ENCODE measurements at regions not wholly inside any gene's neighbourhood (a gene's known extent, or its start where the extent isn't known, plus 50 kb on each side); places are given as distances from the start of the nearest gene placed in this dataset.

- no peaks in the 10 kb centered on the region for H3K9me2 ChIP-seq (ENCODE audit: insufficient read depth)
- CTCF ChIA-PET: interaction anchor here (1.1 kb wide), 1 partner anchor 73 kb away, joined by 3 read pairs; no protein-coding TSS in a partner anchor
- DNase-seq (ENCODE audit: low read depth, low spot score) (no peak), ATAC-seq (no peak)
- H2AFZ ChIP-seq (ENCODE audit: low read depth, low read length, poor library complexity, severe bottlenecking): no peak overlapping the region
- 0 out of 2 replicates have a peak, but pooled peaks cover 3% of the 10 kb centered on the region for H4K20me1 ChIP-seq (ENCODE audit: insufficient read depth)
- H3K4me3 ChIP-seq (replicated peaks in 1 of 2; ENCODE audit: low read depth in 1 of 2, low read length in 2 of 2): no peak overlapping the region
- peaks cover 38% of the 10 kb centered on the region in 2 experiments for H3K4me1 ChIP-seq (ENCODE audit: control insufficient read depth in 1 of 2, insufficient read depth in 2 of 2, low read length in 2 of 2)
- TF ChIP-seq POLR2A (IDR thresholded peaks at IDR 0.05; ENCODE audit: borderline replicate concordance, extremely low read depth, insufficient read depth, insufficient read length) (no peak), ZFX (IDR thresholded peaks at IDR 0.05) (no peak), REST (IDR thresholded peaks at IDR 0.05; ENCODE audit: low read depth) (no peak), SRF (IDR thresholded peaks at IDR 0.05; ENCODE audit: low read depth) (no peak), CBX3 (IDR thresholded peaks at IDR 0.05; ENCODE audit: low read depth) (no peak), ZNF274 (IDR thresholded peaks at IDR 0.05; ENCODE audit: low read depth, low read length) (no peak), POLR2AphosphoS5 (IDR thresholded peaks at IDR 0.05; ENCODE audit: low read depth, low read length) (no peak), EZH2phosphoT487 (IDR thresholded peaks at IDR 0.05; ENCODE audit: borderline replicate concordance) (no peak), TCF7L2 (IDR thresholded peaks at IDR 0.05; ENCODE audit: borderline replicate concordance, extremely low read depth, insufficient read depth, insufficient read length) (no peak), JUND (IDR thresholded peaks at IDR 0.05) (no peak), MAX (IDR thresholded peaks at IDR 0.05) (no peak), SIN3A (IDR thresholded peaks at IDR 0.05; ENCODE audit: low read depth) (no peak)
- TF ChIP-seq, protein P1, sequence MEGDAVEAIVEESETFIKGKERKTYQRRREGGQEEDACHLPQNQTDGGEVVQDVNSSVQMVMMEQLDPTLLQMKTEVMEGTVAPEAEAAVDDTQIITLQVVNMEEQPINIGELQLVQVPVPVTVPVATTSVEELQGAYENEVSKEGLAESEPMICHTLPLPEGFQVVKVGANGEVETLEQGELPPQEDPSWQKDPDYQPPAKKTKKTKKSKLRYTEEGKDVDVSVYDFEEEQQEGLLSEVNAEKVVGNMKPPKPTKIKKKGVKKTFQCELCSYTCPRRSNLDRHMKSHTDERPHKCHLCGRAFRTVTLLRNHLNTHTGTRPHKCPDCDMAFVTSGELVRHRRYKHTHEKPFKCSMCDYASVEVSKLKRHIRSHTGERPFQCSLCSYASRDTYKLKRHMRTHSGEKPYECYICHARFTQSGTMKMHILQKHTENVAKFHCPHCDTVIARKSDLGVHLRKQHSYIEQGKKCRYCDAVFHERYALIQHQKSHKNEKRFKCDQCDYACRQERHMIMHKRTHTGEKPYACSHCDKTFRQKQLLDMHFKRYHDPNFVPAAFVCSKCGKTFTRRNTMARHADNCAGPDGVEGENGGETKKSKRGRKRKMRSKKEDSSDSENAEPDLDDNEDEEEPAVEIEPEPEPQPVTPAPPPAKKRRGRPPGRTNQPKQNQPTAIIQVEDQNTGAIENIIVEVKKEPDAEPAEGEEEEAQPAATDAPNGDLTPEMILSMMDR (IDR thresholded peaks at IDR 0.05 in 2 of 3, conservative IDR thresholded peaks at IDR 0.05 in 1 of 3; ENCODE audit: borderline replicate concordance in 1 of 3, insufficient read depth in 1 of 3, low read depth in 2 of 3, low read length in 2 of 3): no peak
- no peaks in the 10 kb centered on the region for H3K9me3 ChIP-seq (ENCODE audit: control insufficient read depth in 1 of 2, insufficient read depth in 1 of 2, low read depth in 1 of 2, low read length in 2 of 2)
- H3K4me2 ChIP-seq (ENCODE audit: low read length): peak overlapping the region; percentile 24; the same call in 1 of the 2 replicates
- H3K79me2 ChIP-seq (ENCODE audit: insufficient read depth, low read length): peaks cover 82% of the 10 kb centered on the region
- no peak overlapping the region for H3K9ac ChIP-seq (ENCODE audit: low read length)
- no peaks in the 10 kb centered on the region for H3K27me3 ChIP-seq (ENCODE audit: insufficient read depth, low read length)
- no peaks in the 10 kb centered on the region for H3K36me3 ChIP-seq (ENCODE audit: control insufficient read depth in 1 of 2, insufficient read depth in 2 of 2, low read length in 2 of 2)
- POLR2A ChIA-PET: no interaction called here
- RAD21 ChIA-PET (ENCODE audit: low non-redundant PET in 1 of 2, low total read pairs in 2 of 2, uncharacterized antibody in 2 of 2, unreplicated experiment in 2 of 2): no interaction called here
- BruUV-seq (replicated peaks): no TSS peak
- intact Hi-C loops (cut with micrococcal nuclease): no loop called here
- no peak overlapping the region; the same call in 1 of the 2 replicates for H3K27ac ChIP-seq (ENCODE audit: low read depth, low read length)
These were observed 129.4 kb upstream of the DST start for GRCh38 chr6:56771929-56772607.
